MM.1S (cell line): ENCODE measurements at regions not wholly inside any gene's neighbourhood (a gene's known extent, or its start where the extent isn't known, plus 50 kb on each side); places are given as distances from the start of the nearest gene placed in this dataset.

ENCODE experiments used
- CTCF ChIP-seq: fragments of 300-600 bp; sonication (generic); IDR thresholded peaks from 2 replicates; pipeline ENCODE4 v1.5.1; 2016; ENCODE audit warnings: antibody characterized with exemption, low read length, mixed read lengths
- EZH2 ChIP-seq: fragments of 300-600 bp; sonication (generic); optimal IDR thresholded peaks from 2 replicates; pipeline ENCODE3; 2017; ENCODE audit warnings: low read depth, mild to moderate bottlenecking, antibody characterized with exemption, low read length, mixed read lengths
- EZH2phosphoT487 ChIP-seq: fragments of 300-600 bp; sonication (generic); IDR thresholded peaks from 2 replicates; pipeline ENCODE4 v1.6.1; 2018; ENCODE audit warnings: antibody characterized with exemption, low read length

- TF ChIP-seq CTCF (peak; percentile 79), EZH2 (no peak), EZH2phosphoT487 (no peak)
Measured at GRCh38 chr11:100575860-100576717, 111.0 kb upstream of the ARHGAP42 start.
